ENCODE measurements at regions not wholly inside any gene's neighbourhood (a gene's known extent, or its start where the extent isn't known, plus 50 kb on each side); places are given as distances from the start of the nearest gene placed in this dataset.

GRCh38 chr10:64486901-64487300 lies 965.7 kb downstream of the REEP3 start:
- Histone ChIP-seq H3K4me3 (ENCODE audit: low read depth, low read length) (no peak overlapping the region), H3K36me3 (ENCODE audit: control insufficient read depth, insufficient read depth, low read length) (no peaks in the 10 kb centered on the region), H3K27me3 (ENCODE audit: control insufficient read depth, insufficient read depth, low read length) (no peaks in the 10 kb centered on the region)
- TF ChIP-seq, protein P1, sequence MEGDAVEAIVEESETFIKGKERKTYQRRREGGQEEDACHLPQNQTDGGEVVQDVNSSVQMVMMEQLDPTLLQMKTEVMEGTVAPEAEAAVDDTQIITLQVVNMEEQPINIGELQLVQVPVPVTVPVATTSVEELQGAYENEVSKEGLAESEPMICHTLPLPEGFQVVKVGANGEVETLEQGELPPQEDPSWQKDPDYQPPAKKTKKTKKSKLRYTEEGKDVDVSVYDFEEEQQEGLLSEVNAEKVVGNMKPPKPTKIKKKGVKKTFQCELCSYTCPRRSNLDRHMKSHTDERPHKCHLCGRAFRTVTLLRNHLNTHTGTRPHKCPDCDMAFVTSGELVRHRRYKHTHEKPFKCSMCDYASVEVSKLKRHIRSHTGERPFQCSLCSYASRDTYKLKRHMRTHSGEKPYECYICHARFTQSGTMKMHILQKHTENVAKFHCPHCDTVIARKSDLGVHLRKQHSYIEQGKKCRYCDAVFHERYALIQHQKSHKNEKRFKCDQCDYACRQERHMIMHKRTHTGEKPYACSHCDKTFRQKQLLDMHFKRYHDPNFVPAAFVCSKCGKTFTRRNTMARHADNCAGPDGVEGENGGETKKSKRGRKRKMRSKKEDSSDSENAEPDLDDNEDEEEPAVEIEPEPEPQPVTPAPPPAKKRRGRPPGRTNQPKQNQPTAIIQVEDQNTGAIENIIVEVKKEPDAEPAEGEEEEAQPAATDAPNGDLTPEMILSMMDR (IDR thresholded peaks at IDR 0.05; ENCODE audit: insufficient read depth, low read length, poor library complexity, severe bottlenecking), result no peak
- DNase-seq (ENCODE audit: low read depth), result no peak

GRCh38 chr10:64494901-64495300 lies 973.7 kb downstream of the REEP3 start:
- Histone ChIP-seq H3K4me3 (ENCODE audit: low read depth, low read length) (no peak overlapping the region), H3K36me3 (ENCODE audit: control insufficient read depth, insufficient read depth, low read length) (no peaks in the 10 kb centered on the region), H3K27me3 (ENCODE audit: control insufficient read depth, insufficient read depth, low read length) (no peaks in the 10 kb centered on the region)
- no peak for DNase-seq (ENCODE audit: low read depth)
- TF ChIP-seq, protein P1 (IDR thresholded peaks at IDR 0.05; ENCODE audit: insufficient read depth, low read length, poor library complexity, severe bottlenecking), result no peak

- Histone ChIP-seq H3K4me3 (ENCODE audit: low read depth, low read length) (no peak overlapping the region), H3K36me3 (ENCODE audit: control insufficient read depth, insufficient read depth, low read length) (no peaks in the 10 kb centered on the region)
These were observed 976.1 kb downstream of the REEP3 start for GRCh38 chr10:64497306-64497705.

GRCh38 chr10:64501807-64502206 lies 980.6 kb downstream of the REEP3 start:
- H3K27me3 ChIP-seq (ENCODE audit: control insufficient read depth, insufficient read depth, low read length), result no peaks in the 10 kb centered on the region
- no peak overlapping the region for H3K4me3 ChIP-seq (ENCODE audit: low read depth, low read length)
- H3K36me3 ChIP-seq (ENCODE audit: control insufficient read depth, insufficient read depth, low read length), result no peaks in the 10 kb centered on the region
- TF ChIP-seq, protein P1 (IDR thresholded peaks at IDR 0.05; ENCODE audit: insufficient read depth, low read length, poor library complexity, severe bottlenecking), result no peak
- no peak for DNase-seq (ENCODE audit: low read depth)

More at GRCh38 chr10:64497306-64497705, 976.1 kb downstream of the REEP3 start:
- no peak for DNase-seq (ENCODE audit: low read depth)
- no peaks in the 10 kb centered on the region for H3K27me3 ChIP-seq (ENCODE audit: control insufficient read depth, insufficient read depth, low read length)
- TF ChIP-seq, protein P1 (IDR thresholded peaks at IDR 0.05; ENCODE audit: insufficient read depth, low read length, poor library complexity, severe bottlenecking), result no peak

DNA sequence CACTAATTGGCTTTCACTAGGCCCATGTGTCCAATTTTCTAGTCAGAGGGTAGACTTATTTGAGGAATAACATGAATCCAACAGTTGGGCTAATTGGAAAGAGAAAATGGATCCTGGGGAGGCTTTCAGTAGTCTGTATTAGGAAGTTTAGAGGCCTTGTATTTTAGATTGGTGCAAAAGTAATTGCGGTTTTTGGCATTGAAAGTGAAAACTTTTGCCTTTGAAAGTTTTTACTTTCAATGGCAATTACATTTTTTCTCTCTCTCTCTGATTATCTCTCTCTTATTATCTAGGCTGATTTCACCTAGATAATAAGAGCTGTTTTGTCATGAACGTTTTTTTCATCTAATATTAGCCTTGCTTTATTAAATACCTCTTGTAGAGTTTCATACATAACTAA lies 981.7 kb downstream of the REEP3 start:
- Histone ChIP-seq H3K4me3 (ENCODE audit: low read depth, low read length) (no peak overlapping the region), H3K36me3 (ENCODE audit: control insufficient read depth, insufficient read depth, low read length) (no peaks in the 10 kb centered on the region), H3K27me3 (ENCODE audit: control insufficient read depth, insufficient read depth, low read length) (no peaks in the 10 kb centered on the region)
- TF ChIP-seq, protein P1 (IDR thresholded peaks at IDR 0.05; ENCODE audit: insufficient read depth, low read length, poor library complexity, severe bottlenecking), result no peak
- no peak for DNase-seq (ENCODE audit: low read depth)

DNA sequence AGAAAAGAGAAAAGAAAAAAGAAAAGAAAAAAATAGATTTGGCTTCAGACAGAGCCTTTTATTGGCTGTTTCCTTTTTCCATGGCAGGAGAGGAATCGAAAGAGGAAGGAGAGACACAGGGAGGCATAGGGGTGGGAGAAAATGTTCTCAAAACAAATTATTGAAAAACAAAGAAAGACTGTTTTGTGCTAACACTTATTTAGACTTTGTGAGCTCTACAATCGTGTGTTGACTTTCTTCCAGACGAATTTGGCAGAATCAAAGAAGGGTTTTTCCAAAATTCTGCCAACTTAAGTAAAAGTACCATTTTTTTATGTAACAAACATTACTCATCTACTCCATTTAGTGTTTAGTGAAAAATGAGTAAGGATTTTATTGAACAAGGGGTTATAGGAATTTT lies 982.2 kb downstream of the REEP3 start:
- DNase-seq (ENCODE audit: low read depth), result no peak
- Histone ChIP-seq H3K36me3 (ENCODE audit: control insufficient read depth, insufficient read depth, low read length) (no peaks in the 10 kb centered on the region), H3K27me3 (ENCODE audit: control insufficient read depth, insufficient read depth, low read length) (no peaks in the 10 kb centered on the region), H3K4me3 (ENCODE audit: low read depth, low read length) (no peak overlapping the region)
- TF ChIP-seq, protein P1 (IDR thresholded peaks at IDR 0.05; ENCODE audit: insufficient read depth, low read length, poor library complexity, severe bottlenecking), result no peak

All from kidney epithelial cell (primary cell).